Glomerular visceral epithelial cell (primary cell): ENCODE measurements at regions not wholly inside any gene's neighbourhood (a gene's known extent, or its start where the extent isn't known, plus 50 kb on each side); places are given as distances from the start of the nearest gene placed in this dataset.
"Not testable (repeated sequence)": the region's sequence is repeated elsewhere in the genome, so short reads cannot be mapped to it uniquely, and the experiment has no call there.

Source experiments
- DNase-seq: peaks from one replicate; pipeline ENCODE4 v3.0.0-alpha.2; 2016; ENCODE audit errors: extremely low spot score

- DNase-seq, result no peak
These were observed 91.6 kb downstream of the TEX29 start for GRCh38 chr13:111411919-111412650.

GRCh38 chr13:111413407-111414187, 93.2 kb downstream of the TEX29 start:
- DNase-seq, result no peak

- DNase-seq, result no peak
These were observed 93.9 kb downstream of the TEX29 start for GRCh38 chr13:111414341-111414740.

GRCh38 chr13:111415246-111415645, 94.8 kb downstream of the TEX29 start:
- DNase-seq, result no peak

GRCh38 chr13:111415765-111416164, 95.3 kb downstream of the TEX29 start:
- DNase-seq, result no peak

- no peak for DNase-seq
These were observed 97.7 kb downstream of the TEX29 start for GRCh38 chr13:111418101-111418500.

GRCh38 chr13:111420113-111420876, 99.9 kb downstream of the TEX29 start:
- no peak for DNase-seq

- DNase-seq, result no peak
These were observed 100.8 kb downstream of the TEX29 start for GRCh38 chr13:111421216-111421615.

- DNase-seq, result no peak
These were observed 101.9 kb downstream of the TEX29 start for GRCh38 chr13:111422348-111422747.

GRCh38 chr13:111423168-111423785, 102.8 kb downstream of the TEX29 start:
- DNase-seq, result no peak

- no peak for DNase-seq
These were observed 103.7 kb downstream of the TEX29 start for GRCh38 chr13:111424134-111424533.

GRCh38 chr13:111425326-111425725, 104.9 kb downstream of the TEX29 start:
- no peak for DNase-seq

- DNase-seq, result peak; percentile 36
These were observed 108.7 kb downstream of the TEX29 start for GRCh38 chr13:111429064-111429558.

GRCh38 chr13:111431206-111431605, 110.8 kb downstream of the TEX29 start:
- no peak for DNase-seq

- DNase-seq, result no peak
These were observed 114.2 kb downstream of the TEX29 start for GRCh38 chr13:111434578-111435159.

- no peak for DNase-seq
These were observed 116.0 kb downstream of the TEX29 start for GRCh38 chr13:111436446-111436845.

GRCh38 chr13:111437417-111437816, 117.0 kb downstream of the TEX29 start:
- DNase-seq, result no peak

- no peak for DNase-seq
These were observed 117.6 kb downstream of the TEX29 start for GRCh38 chr13:111437856-111438547.

GRCh38 chr13:111440492-111440891, 120.0 kb downstream of the TEX29 start:
- not testable (repeated sequence) for DNase-seq

- DNase-seq, result no peak
These were observed 123.5 kb downstream of the TEX29 start for GRCh38 chr13:111443981-111444380.

GRCh38 chr13:111448504-111448903, 128.1 kb downstream of the TEX29 start:
- no peak for DNase-seq
